COLO829 (cell line): ENCODE measurements at regions not wholly inside any gene's neighbourhood (a gene's known extent, or its start where the extent isn't known, plus 50 kb on each side); places are given as distances from the start of the nearest gene placed in this dataset.
"Not testable (repeated sequence)": the region's sequence is repeated elsewhere in the genome, so short reads cannot be mapped to it uniquely, and the experiment has no call there.

Experiments
- DNase-seq: peaks from one replicate; pipeline ENCODE4 v3.0.0; 2012; ENCODE audit warnings: low spot score

GRCh38 chr12:4191642-4192041, 81.9 kb upstream of the CCND2 start:
- no peak for DNase-seq

GRCh38 chr12:4191149-4191548, 82.4 kb upstream of the CCND2 start:
- no peak for DNase-seq

DNA sequence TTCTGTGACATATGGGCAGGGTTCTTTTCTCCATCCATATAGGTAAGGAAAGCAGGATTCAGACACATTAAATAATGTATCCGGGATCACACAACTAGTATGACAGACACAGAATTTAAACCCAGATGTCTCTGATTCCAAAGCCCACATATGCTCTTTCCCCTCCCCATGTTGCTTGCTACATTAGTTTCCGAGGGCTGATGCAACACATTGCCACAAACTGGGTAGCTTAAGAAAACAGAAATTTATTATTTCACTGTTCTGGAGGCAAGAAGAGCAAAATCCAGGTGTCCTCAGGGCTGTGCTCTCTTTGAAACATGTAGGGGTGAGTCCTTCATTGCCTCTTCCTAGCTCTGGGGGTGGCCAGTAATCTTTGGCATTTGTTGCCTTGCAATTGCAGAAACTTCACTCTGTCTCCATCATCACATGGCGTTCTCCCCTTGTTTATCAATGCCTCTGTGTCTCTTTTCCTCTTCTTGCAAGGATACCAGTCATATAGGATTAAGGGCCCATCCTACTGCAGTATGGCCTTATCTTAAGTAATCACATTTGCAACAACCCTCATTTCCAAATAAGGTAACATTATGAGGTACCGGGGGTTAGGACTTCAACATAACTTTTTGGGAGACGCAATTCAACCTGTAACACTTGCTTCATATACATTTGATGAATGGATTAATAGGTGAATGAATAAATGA, 83.0 kb upstream of the CCND2 start:
- DNase-seq: no peak

DNA sequence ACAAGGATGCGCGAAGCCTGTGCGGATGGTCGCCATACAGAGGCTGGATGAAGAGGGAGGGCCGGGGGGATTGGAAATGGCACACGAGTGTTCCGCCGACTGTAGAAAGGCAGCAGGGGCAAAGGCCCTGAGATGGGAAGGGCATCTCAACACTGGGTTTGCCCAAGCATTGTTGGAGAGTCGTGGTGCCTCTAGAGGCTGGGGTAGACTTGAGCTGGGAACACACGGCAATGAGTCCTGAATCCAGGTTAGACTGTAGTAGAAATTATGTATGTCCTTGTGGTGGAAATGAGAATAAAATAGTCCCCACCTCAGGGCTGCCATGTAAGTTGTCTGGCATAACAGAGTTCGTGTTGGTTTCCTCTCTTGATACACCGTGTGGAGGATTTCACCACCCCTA, 83.8 kb upstream of the CCND2 start:
- DNase-seq: no peak

- DNase-seq: no peak
Observed at GRCh38 chr12:4187916-4188315, 85.6 kb upstream of the CCND2 start.

GRCh38 chr12:4187315-4187714, 86.2 kb upstream of the CCND2 start:
- not testable (repeated sequence) for DNase-seq

DNA sequence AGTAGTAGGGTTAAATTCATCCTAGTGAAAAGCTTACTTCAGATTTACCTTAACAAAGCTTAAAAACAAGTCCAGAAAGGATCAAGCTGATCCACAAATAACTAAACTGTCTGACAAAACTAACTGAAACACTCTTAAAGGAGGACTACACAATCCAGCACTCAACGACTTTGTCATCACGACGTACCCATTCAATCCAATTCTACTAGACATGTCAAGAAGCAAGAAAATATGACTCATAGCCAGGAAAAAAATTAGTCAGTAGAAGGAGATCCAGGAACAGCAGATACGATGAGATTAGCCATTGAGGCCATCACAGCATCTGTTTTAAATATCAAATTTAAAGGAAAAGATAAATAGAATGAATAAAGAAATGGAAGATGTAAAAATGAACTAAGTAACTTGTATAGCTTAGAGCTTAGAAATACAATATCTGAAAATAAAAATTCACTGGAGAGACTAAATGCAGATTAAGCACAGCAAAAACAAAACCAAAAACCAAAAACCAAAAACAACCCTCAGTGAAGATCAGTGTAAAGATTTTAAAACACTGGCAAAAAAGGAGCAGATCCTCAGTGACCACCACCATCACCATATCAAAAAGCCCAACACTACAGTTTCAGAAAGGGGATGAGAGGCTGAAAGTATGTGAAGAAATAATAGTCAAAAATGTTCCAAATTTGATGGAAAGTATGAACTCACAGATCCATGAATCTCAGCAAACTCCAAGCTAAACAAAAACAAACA, 95.0 kb upstream of the CCND2 start:
- no peak for DNase-seq

- no peak for DNase-seq
Observed at GRCh38 chr12:4177262-4177661, 96.3 kb upstream of the CCND2 start.

DNA sequence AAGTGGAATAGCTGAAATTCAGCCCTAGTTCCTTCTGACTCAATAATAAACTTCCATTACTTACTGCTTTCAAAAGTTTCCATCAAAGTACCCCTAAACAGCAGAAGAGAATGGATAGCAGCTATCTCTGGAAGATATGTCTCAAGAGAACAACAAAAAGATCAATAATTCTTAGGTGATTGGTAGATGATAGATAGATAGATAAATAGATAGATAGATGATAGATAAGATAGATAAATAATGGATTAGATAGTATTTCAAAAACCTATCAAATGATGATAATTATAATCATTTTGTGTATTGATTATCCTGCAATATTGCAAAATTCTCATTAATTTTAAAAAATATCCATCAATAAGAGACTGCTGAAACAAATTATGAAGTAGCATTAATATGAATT, 97.4 kb upstream of the CCND2 start:
- DNase-seq: no peak

- DNase-seq: no peak
Observed at GRCh38 chr12:4174417-4174816, 99.1 kb upstream of the CCND2 start.

DNA sequence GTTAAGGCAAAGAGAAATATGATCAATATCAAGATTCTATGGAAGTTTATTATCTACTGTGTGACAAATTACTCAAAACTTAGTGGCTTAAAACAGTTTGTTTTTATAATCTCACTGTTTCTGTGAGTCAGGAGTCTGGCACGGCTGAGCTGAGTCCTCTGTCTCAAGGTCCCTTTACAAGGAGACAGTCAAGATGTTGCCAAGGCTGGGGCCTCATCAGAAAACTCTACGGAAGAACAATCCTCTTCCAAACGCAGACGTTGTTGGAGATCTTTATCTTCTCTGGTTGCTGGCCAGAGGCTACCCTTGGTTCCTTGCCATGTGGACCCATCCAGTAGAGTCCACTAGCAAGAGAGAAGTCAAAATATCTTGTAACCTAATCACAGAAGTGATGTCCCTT, 100.6 kb upstream of the CCND2 start:
- DNase-seq: no peak

DNA sequence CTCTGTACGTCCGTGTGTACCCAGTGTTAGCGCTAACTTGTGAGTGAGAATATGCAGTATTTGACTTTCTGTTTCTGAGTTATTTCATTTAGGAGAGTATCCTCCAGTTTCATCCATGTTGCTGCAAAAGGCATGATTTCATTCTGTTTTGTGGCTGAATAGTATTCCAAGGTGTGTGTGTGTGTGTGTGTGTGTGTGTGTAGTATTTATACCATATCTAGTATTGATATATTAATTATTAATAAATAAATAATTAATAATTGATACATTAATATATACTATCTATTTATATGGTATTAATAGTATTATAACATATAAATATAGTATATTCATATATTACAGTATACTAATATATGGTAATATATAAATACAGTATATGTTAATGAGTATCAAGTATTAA, 101.8 kb upstream of the CCND2 start:
- DNase-seq: no peak

- DNase-seq: no peak
Observed at GRCh38 chr12:4169959-4170358, 103.6 kb upstream of the CCND2 start.

DNA sequence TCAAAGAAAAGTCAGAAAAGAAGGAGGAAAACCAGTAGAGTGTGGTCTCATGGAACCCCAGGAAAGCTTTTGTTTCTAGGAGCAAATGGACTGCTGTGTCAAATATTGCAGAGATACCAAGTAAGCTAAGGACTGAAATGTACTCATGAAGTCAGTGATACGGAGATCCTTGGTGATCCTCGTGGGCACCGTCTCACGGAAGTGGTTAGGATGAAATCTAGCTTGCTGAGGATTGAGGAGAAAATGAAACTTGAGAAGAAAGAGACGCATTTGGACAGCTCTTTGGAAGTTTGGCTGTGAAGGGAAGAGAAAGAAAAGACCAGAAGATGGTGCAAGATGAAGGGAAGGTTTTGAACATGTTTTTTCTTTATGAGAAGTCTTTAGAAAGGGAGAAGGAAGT, 104.0 kb upstream of the CCND2 start:
- DNase-seq: no peak

GRCh38 chr12:4168036-4168435, 105.5 kb upstream of the CCND2 start:
- no peak for DNase-seq

- DNase-seq: no peak
Observed at GRCh38 chr12:4164559-4165558, 108.7 kb upstream of the CCND2 start.

GRCh38 chr12:4164188-4164558, 109.4 kb upstream of the CCND2 start:
- DNase-seq: no peak

- DNase-seq: no peak
Observed at GRCh38 chr12:4161718-4162117, 111.8 kb upstream of the CCND2 start.

DNA sequence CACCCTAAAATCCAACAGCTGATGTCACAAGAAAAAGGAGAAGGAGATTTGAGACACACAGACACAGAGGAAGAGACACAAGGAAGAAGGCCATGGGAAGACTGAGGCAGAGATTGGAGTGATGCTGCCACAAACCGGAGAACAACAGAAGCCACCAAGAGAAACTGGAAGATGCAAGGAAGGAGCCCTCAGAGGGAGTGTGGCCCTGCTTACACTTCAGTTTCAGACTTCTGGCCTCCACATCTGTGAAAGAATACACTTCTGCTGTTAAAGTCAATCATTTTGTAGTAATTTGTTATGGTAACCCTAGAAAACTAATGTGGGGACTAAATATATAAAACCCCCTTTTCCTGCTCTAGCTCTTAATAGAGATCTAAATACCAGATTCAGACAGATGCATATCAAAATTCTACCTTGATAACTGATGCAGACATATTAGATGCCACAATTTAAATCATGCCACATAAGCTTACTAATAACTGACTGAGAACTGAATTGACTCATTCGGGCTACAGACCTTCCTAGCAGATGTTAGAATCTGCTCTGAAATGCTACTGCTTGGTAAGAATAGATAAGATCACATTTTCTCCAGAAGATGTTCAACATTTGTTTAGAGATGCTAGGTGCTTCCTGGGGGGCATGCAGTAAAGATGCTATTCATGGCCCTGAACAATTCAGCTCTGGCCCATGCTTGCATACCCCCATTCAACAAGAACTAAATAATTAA, 113.1 kb upstream of the CCND2 start:
- no peak for DNase-seq

DNA sequence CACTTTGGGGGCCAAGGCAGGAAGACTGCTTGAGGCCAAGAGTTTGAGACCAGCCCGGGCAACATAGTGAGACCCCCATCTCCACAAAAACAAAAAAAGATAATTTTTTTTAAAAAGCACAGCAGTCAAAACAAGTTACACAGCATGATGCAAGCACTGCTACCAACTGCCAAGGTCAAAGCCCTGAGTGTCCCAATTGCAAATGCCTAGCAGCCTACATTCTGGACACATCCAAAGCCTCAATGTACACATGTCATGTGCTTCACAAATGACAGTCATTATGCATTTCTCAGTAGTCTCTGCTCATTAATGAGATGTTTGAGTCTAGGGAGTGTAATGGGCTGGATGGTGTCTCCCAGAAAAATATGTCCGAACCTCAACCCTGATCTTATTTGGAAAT, 113.7 kb upstream of the CCND2 start:
- no peak for DNase-seq

DNA sequence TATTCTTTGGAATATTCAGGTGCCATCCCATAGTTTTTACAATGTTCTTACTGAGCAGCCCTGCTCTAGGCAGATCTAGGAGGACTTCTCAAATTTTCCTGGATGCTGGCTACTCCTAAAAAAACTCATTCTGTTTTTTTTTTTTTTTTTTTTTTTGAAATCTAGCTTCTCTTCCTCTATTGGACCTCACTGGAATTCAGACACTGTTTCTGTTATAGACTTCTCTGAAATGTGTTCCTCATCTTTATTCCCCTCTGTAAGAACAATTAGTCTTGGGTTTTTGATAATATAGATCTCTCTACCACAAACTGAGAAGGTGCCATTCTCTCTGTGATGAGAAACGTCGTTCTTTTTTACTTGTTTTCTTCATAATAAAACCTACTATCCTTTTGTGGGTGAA, 115.3 kb upstream of the CCND2 start:
- DNase-seq: no peak

GRCh38 chr12:4157122-4157521, 116.4 kb upstream of the CCND2 start:
- no peak for DNase-seq
